ENCODE measurements at regions not wholly inside any gene's neighbourhood (a gene's known extent, or its start where the extent isn't known, plus 50 kb on each side); places are given as distances from the start of the nearest gene placed in this dataset.

DNA sequence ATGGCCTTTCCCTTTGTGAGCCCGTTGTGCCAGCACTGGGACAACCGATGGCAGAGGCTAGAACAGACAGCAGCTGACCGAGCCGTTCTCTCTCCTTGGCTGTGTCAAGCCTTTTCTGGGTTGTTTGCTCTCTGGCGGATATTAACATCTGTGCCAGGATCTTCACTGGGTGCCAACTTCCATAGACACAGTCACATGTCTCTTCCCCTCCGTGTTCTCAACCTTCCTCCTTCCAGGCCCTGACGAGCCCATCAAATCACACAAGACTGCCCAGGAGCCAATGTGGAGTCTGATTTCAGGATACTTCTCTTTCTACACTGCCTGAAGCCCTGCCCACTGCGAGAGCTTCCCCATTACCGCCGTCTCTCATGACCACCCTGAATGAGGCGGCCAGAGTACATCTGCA, 111.0 kb upstream of the RALGAPA2 start:
- no peak for DNase-seq

DNA sequence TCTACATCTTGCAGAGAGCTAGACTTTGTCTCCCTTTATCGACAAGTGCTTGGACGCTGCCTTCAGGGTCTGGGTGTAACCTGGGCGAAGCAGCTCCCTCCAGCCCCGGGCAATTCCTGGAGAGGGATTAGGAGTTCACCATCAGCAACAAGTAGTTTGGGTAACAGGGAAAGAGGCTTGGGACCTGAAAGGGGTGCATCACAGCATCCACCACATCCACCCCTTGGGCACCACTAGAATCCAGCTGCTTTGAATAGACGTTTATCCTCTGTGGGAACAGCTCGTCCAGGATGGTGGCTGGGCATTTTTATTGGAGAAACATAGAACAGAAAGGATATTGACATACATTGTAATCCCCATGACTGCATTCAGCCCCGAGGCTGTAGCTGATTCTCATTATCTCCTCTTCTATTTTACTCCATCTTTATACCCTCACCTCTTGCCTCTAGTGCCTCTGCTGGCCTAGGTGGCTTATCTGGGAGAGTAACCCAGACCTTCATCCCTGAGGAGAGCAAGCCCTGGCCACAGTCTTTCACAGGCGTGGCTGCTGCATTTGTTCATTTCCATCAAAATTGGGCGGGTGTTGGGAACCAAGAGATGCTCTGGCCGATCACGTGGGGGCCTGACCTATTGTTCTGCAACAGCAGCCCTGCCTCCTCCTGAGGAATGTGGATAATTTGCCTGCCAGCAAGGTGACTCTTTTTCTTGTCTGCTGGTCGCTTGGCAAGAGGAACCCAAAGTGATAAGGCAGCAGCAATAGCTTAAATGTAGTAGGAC, 109.2 kb upstream of the RALGAPA2 start:
- no peak for DNase-seq

DNA sequence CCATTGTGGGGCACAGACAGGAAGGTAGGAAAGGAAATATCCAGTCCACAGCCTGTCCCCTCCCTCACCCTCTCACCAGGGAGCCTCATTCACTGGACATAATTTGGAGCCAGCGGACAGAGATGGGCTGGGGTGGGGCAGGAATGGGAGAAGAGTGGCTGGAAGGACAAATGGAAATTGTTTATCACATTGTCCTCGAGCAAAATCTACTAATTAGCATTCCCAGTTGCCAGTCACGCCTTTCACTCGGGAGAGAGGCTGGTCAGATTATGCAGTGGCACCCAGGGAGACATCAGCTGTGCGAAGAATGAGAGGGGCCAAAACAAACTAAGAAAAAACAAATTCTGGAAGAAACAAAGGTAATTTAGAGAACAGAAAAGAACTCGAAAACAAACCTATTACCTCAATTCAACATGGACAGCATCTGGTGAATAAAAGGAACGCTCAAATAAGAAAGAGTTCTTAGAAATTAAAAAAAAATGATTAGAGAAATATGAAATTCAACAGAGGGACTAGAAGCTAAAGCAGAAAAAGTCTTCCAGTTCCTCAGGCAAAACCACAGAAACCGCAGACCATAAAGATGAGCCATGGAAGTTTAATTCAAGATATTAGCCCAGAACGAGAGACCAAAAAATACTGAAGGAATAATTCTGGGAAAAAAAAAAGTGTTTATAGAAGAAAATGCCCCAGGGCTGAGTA, 108.5 kb upstream of the RALGAPA2 start:
- DNase-seq = no peak

DNA sequence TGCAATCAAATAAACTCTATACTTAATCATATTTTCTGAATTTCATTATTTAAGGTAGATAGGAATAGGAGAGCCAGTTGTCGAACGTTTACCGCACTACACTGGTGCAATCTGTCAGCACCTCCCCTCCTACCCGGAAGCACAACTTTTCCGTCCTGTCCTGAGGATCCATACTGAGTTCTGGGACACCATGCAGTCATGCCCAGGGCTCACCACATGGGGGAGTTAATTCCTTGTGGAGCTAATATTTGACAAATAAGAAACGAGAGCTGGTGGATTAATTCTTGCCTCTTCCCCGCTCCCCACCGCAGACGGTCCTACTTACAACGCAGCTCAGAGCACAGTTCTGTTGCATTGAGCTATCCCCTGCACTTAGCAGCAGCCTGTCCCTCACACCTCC, 107.7 kb upstream of the RALGAPA2 start:
- no peak for DNase-seq

DNA sequence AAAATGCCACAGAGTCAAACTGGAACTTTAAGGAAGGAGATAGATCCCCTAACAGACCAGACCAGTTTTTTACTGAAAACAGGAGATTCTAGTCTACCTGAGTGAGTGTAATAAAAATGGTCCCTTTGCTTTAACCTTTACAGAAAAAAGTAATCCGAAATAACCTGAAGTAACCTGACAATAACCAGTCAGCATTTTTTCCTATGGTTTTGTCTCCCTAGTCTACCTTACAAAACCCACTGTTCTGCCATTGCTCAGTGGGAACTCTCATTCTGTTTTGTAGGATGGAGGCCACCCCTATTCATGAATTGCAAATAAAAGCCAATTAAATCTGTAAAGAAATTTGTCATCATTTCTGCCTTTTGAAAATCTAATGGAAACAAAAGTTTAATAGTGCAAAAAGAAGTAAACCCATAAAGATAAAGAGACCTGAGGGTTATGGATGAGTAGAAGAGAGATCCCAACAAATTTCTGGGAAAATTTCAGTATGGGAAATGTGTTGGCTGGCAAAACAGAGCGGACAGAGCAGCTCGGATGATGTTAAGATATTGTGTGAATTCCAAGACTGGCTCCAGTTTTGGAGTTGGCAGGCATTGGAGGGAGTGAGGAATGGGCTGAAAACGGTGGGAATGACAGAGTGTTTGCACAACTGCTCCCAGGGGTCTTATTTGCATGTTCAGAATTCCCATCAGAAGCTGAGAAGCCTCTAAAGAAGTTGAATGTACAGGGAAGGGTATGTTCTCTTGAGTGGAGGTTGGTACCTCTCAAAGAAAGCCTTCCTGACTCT, 104.7 kb upstream of the RALGAPA2 start:
- no peak for DNase-seq

DNA sequence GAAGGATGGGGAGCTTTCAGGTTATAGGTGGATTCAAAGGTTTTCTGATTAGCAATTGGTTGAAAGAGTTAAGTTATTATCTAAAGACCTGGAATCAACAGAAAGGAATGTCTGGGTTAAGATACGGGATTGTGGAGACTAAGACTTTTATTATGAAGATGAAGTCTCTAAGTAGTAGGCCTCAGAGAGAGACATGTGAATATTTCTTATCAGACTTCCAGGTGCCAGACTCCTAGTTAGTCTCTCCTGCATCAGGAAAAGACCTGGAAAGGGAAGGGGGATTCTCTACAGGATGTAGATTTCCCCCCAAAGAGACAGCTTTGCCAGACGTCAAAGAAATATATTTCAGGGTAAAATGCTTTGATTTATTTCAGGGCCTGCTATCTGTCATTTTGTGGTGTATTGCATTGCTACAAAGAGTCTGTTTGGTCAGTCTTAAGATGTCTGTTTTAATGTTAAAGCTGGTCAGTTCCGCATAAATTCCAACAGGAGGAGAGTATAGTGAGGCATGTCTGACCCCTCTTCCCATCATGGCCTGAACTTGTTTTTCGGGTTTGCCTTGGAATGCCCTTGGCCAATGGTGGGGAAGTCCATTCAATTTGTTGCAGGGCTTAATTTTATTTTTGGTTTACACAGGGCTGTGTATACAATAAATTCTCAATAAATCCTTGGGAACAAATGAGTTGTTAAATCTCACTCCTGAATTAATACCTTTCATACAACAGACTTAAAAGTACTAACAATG, 103.4 kb upstream of the RALGAPA2 start:
- DNase-seq = no peak

DNA sequence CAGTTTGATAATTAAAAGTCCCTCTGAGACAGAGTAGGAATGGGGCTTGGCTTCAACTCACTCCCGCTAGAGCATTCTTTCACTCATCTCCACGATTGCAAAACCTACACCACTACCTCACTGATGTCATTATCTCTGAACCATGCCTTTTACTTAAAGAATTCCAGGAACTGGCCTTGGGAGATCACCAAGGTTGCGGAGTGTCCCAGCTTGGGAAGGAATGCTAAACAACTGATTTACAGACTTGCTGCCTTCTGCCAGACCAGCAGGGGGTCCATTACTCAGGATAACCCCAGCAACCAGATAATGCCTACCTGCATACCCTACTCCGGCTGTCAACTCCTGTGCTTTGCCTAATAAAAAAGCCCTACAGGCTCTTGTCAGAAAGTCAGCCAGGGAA, 102.2 kb upstream of the RALGAPA2 start:
- DNase-seq = no peak

DNA sequence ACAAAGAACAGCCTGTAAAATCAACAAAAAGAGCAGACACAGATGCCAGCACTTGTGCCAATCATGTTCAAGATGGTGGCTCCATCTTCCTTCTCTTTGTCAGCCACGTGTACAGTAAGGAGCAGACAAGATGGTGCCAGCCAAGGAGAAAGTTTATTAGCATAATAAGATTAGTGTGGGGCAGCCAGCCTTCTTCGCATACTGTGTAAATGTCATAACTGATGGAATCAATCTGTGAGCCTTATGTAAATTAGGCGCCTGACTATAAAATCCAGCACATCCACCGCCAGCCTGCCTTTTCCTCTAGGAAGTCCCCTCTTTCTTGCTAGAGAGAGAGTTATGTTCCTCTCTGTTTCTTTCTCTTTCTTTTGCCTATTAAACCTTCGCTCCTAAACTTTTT, 99.7 kb upstream of the RALGAPA2 start:
- no peak for DNase-seq

DNA sequence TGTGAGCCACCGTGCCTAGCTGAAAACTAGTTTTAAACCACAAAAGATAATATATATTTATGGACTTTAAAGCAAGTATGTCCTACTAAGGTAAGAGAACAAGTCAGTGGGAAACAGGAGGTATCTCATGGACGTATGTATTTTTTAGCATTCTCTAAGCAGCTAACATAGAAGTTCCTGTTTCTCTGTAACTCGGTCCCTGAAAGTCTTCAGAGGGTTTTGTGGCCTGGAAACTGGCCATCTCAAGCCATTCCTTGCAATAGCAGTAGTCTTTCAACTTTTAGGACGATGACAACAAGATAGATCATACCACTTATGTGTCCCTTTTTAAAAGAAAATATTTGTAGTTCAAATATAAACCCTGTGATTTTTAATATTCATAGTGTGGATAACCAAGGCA, 95.6 kb upstream of the RALGAPA2 start:
- DNase-seq = no peak

DNA sequence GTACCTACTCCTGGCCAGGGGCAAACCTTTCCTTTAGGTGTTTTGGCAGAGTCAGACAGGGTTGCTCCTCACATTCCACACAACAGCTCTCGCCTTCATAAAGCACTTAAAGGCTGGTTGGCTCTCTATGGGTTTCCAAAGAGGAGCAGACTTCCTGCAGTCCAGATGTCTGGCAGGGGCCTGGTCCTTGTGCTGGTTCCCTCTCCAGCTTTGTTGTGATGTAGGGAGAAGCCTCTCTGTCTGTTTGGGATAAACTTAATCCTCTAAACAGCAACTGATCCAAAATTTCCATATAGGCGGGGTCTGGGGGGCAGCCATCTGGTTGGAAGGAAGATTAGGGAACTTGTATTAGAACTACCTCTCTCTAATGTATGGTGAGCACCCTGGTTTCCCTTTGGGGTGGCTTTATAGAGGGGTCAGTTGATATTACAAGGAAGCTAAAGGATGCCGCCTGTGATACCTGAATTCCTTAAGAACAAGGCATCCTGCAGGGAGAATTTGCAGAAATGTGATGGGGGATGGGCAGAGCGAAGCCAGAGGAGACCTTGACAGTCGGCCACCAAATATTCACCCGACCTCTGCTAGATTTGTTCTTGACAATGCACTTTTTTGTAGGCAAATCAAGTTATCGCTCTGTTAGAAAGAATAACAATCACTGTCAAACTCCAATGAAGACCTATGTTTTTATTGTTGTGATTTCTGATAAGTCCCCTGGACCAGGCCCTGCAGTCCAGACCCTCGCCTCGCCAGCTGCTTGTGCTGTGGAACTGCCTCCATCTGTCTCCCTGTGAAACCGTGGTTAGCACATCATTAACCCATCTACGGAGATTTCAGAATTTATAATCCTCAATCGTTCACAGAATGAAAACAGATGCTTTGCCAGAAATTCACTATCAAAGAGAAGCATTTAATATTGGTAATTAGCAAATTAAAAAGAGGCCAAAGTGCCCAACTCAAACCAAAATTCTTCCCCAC, 94.0 kb upstream of the RALGAPA2 start:
- DNase-seq = no peak

DNA sequence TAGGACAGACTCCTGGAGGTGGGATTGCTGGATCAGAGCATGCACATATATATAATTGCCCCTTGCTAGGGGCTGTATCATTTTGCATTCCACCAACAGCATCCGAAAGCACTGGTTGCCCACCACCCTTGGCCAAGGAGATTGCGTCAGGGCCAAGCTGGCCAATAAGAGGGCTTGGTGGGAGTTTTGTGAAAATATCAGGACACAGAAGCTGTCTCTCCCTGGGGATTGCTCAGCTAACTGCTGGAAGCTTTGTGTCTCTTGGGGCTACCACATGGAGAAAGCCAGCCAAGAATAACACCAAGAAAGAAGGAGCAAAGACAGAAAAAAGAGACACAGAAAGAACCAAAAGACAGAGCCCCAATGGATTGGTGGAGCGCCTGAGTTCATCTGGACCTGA, 90.6 kb upstream of the RALGAPA2 start:
- DNase-seq = no peak

DNA sequence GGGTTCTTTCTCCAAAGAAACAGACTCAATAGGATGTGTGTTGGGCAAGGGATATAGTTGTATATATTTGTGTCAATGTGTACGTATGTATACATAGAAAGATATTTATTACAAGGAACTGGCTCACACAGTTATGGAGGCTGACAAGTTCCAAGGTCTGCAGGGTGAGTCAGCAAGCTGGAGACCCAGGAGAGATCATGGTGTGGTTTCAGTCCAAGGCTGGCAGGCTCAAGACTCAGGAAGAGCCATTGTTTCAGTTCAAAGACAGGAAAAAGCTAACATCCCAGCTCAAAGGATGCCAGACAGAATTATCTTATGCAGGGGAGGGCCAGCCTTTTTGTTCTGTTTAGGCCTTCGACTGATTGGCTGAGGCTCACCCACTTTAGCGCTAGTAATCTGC, 89.9 kb upstream of the RALGAPA2 start:
- no peak for DNase-seq

DNA sequence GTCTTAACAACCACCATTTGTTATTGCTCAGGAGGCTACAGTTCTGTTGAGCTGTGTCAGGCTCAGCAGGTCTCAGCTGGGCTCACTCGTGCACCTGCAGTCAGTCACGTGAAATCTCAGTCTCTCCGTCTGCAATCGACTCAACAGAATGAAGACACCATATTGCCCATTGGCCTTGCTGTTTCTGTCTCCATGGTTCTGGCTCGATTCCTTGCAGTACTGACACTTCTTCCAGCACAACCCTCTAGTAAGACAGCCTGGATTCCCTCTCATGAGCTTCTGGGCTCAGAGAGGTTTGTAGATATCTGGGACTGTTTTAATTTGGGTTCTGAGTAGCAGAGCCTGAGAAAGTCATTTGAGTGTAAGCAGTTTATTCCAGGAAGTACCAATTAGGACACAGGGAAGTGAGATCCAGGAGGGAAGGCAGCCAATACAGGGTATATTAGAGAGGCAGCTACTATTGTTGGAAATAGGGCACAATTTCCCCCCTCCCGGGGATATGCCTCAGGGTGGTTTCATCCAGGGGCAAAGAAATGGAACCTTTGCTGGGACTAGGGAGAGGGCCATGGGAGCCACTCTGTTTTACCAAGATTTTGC, 87.4 kb upstream of the RALGAPA2 start:
- no peak for DNase-seq

DNA sequence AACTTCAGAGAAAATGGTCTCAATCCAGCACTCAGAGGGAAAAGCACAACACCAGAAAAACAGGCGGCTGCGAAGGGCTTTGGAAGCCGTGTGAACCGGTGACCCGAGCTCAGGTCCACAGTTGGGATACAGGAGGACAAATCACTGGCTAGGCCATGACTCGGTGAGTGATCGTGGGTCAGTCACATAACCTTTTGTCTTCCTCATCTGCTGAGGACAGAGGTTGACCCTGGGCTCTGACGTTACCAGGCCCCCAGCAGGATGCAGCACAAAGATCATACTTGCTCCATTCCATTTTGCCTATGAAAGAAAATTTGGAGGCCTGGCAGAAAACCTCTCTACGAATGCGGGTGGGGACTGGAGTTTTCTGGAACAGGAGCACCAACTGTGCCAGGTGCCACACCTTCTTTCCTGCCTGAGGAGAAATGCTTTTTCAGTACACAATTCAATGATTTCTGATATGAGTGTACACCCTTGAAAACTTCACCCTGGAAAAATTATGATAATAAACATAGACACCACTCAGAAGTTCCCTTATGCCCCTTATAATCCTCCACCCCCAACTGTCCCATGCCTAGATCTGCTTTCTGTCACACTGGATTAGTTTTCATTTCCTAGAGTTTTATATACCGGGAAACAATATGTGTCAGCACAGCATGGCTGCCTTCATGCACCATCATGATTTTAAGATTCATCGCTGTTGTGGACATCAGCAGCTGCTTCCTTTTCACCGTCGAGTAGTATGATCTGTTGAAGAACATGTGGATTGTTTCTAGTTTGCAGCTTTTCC, 85.3 kb upstream of the RALGAPA2 start:
- DNase-seq = no peak

DNA sequence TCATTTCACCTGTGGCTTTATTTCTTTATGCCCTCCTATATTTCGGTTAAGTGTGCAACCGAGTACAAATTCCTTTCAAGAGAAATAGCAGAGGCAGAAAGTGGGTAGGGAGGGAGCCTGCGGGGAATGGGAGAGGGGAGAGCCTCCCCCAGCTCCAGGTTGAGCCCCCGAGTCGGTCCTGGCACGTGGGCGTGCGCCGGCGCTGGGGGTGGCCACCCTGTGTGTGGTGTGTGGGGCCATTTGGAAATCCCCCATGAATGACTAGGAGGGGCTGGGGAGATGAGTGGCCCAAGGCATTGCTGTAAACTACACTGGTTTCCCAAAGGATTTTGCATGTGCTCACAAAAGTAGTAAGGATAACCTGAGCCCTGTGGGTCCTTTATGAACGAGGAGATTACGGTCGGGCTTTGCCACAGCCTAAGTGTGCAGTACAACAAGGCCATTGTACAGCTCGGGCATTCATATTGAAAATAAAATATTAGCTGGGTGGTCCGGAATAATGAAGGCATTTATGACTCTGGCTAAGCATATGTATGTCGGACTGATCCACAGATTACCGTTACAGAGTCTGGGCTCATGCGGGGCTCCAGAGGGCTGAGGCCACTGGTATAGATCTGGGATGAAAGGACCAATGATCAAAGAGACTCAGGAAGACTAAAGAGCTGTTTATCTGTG, 84.5 kb upstream of the RALGAPA2 start:
- no peak for DNase-seq

DNA sequence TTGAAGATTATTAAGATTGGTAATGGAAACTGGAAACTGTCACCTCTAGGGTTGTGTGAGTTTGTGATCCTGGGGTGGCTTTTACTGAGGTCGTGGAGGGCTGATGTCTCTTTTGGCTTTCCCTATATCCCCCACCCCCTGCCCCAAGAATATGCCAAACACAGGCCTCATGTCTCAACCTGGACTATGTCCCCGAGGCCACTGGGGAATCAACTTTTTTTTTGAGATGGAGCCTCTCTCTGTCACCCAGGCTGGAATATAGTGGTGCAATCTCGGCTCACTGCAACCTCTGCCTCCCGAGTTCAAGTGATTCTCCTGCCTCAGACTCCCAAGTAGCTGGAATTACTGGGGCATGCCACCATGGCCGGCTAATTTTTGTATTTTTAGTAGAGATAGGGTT, 83.3 kb upstream of the RALGAPA2 start:
- DNase-seq = no peak

DNA sequence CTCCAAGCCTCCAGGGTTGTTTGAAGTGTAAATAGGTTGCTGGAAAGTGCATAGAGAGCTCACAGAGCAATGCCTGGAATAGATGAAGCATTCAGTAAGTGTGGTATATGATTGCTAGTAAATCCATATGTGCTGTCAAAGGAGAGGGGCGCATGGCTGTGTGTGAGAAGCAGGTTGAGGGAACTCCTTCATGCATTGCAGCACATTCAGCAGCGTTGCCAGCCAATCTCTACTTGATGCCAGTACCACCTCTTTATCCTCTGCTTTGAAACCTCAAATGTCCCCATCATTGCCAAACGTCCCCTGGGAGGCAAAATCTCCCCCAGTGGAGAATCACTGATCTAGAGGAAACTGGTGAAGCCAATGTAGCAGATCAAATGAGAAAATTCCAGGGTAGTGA, 82.7 kb upstream of the RALGAPA2 start:
- DNase-seq = no peak

DNA sequence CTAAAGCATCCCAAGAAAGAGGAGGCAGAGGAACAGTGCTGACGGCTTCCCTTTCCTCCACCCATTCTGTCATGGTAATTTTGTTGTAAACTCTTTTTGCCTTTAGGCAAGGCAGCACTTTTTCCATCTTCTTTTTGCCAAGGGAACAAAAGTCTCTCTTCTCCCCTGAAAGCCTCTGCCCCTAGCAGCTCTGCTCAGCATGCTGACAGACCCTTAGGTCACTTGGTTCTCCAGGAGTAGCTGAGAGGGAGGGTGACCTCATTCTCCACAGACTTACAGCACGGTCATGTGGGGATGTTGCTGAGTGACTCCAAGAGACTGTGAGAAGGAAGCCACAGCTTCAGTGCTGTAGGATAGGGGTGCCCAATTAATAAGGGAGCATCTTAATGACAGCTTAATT, 81.1 kb upstream of the RALGAPA2 start:
- no peak for DNase-seq

DNA sequence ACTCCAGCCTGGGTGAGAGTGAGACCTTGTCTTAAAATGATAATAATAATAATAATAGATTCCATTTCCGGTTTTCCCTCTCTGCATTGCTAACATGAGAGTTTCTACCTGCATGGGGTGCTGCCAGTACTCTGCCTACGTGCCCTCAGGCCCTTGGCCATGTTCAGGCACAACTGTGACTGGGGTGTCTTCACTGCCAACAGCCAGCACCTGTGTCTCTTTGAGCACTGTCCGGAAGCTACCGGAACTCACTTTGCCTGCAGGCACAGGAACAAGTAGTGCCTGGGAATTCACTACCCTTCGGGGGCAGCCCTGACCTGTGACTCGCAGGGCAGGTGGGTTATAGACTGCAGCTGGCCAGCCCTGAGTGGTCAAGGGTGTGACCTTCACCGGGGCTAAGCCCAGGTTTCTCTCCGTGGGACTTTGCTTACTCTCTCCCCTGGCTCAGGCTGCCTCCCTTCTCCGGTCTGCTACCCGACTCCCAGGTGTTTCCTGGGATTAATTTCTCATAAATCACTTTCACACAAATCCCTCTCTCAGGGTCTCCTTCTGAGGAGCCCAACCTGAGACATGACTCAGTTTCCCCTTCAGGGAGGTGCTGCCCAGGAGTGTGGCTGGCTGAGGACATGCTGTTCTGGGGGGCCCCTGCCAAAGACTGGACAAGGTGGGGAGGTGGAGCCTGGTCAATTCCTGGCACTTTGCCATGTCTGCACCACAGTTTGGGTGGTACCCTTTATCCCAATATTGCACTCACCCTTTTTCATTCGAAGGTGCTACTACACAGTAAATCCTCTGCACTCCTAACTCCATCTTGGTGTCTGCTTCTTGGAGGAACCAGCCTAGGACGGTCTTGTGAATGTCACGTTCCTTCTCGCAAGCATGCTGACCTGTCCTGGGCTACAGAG, 79.5 kb upstream of the RALGAPA2 start:
- DNase-seq = no peak

Data from CD4-positive, alpha-beta T cell treated with Interleukin-4 for 4 hours (primary cell).